PC-3 (cell line): ENCODE measurements at regions not wholly inside any gene's neighbourhood (a gene's known extent, or its start where the extent isn't known, plus 50 kb on each side); places are given as distances from the start of the nearest gene placed in this dataset.

ENCODE experiments used
- CTCF ChIP-seq: fragments of 300-600 bp; sonication (generic); conservative IDR thresholded peaks from 2 replicates; pipeline ENCODE4 v1.5.1; 2017; ENCODE audit warnings: antibody characterized with exemption, low read depth, mild to moderate bottlenecking, low read length
- EZH2 ChIP-seq: fragments of 300-600 bp; sonication (generic); IDR thresholded peaks from one replicate; pipeline ENCODE4 v1.6.1; 2017; ENCODE audit warnings: antibody characterized with exemption, mild to moderate bottlenecking, low read length; ENCODE audit not compliant: unreplicated experiment
- EZH2phosphoT487 ChIP-seq: fragments of 300-600 bp; sonication (generic); IDR thresholded peaks from 2 replicates; pipeline ENCODE4 v1.6.1; 2018; ENCODE audit warnings: mild to moderate bottlenecking, antibody characterized with exemption, low read length, borderline replicate concordance

DNA sequence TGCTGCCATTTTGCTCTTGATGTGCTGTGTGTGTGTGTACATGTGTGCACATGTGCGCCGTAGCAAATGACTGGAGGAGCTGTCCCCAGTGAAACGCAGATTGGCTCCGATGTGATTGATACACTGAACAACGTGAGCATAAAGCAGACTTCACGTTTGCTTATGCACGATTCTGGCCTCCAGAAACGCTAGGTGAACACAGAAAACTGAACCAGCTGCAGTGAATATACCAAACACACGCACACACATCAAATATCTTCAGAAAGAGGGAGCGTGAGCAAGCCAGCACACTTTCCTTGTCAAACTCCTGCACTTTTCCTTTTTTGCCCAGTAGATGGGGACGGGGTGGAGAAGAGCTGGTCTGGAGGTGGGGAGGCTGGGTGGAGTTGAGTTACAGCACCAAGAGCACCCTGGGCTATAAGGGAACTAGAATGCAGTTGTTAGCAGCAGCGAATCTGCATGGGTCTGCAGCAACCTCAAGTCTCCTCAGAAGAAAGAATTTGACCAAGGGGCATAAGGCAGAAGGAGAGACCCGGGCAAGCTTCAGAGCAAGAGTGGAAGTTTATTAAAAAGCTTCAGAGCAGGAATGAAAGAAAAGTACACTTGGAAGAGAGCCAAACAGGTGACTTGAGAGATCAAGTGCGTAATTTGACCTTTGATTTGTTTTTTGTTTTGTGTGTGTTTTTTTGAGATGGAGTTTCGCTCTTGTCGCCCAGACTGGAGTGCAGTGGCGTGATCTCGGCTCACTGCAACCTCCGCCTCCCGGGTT, 77.8 kb upstream of the CADM1 start:
- TF ChIP-seq CTCF = no peak
- no peak for TF ChIP-seq EZH2
- TF ChIP-seq EZH2phosphoT487 = no peak
